Omental fat pad (tissue), 3 donors: ENCODE measurements at regions not wholly inside any gene's neighbourhood (a gene's known extent, or its start where the extent isn't known, plus 50 kb on each side); places are given as distances from the start of the nearest gene placed in this dataset.

ENCODE experiments used
- ATAC-seq: fragments of 150-250 bp; one replicate; pipeline ENCODE4 v1.9.1; 2016; ENCODE audit warnings: mild to moderate bottlenecking, moderate library complexity; ENCODE audit not compliant: low FRiP score
- DNase-seq: peaks from one replicate; pipeline ENCODE4 v3.0.0-alpha.2; 2019; ENCODE audit warnings: low spot score
- CTCF ChIP-seq, 3 donors: fragments of 450-650 bp; IDR thresholded peaks; one replicate each; pipeline ENCODE4 v1.5.1; 2016 to 2017; ENCODE audit warnings: antibody characterized with exemption in 3 of 3, mild to moderate bottlenecking in 3 of 3, moderate library complexity in 2 of 3

DNA sequence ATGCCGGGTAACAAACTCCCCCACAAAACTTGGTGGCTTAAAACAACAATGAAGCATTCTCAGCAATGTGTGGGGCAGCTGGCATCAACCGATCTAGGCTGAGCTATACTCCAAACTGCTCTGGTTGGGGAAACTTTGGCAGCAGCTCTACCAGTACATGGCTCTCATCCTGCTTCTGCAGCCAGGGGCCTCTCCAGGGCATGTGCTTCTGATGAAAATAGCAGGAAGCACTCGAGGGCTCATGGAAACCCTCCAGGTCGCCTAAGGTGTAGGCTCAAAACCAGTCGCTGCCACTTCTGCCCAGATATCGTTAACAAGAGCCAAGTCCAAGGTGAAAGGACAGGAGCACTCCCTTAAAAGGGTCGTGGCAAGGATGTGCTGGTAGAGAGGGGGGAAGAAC lies 134.1 kb downstream of the TEX36 start:
- TF ChIP-seq CTCF (IDR thresholded peaks at IDR 0.05): no peak
- DNase-seq: no peak
- ATAC-seq: no peak

- DNase-seq: no peak
- TF ChIP-seq CTCF (IDR thresholded peaks at IDR 0.05): no peak
- ATAC-seq: no peak
Measured at GRCh38 chr10:125548356-125548755, 134.6 kb downstream of the TEX36 start.

- DNase-seq (no peak), ATAC-seq (no peak)
- TF ChIP-seq CTCF (IDR thresholded peaks at IDR 0.05): no peak
Measured at GRCh38 chr10:125547010-125547650, 135.8 kb downstream of the TEX36 start.

- no peak for DNase-seq
- no peak for TF ChIP-seq CTCF (IDR thresholded peaks at IDR 0.05)
- no peak for ATAC-seq
Measured at GRCh38 chr10:125543796-125544195, 139.2 kb downstream of the TEX36 start.

DNA sequence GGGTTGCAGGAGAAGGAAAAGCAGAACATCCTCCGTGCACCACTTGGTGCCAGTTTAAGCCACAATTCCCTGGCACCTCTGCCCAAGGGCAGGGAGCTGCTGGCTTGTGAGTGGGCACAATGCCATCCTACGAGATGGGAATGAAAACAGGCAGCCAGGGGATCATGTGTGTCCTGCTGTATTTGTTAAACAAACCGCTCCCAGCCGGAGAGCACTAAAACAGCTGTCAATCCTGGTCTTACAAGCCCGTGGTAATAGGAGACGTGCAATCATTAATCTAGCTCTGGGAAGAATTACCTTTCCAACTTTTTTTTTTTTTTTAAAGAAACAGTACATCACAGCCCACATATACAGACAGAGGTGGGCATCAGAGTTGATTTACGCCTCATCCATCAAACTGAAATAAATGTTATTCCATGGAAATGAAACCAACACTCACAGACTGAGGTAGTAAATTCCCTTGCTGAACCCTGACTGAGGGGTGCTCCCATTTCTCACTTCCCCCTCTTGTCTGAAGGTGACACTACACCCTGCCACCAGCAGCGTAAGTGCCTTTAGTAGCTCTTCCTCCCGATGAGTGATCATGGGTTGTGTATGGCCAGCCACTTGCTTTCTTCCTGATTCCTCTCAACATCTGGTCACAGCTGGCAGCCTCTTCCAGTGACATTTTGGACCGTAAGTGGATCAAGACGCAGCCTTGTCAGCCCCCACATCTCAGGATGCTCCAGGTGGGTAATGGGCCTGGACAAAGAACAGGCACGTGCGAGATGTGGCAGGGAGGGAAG lies 143.8 kb downstream of the TEX36 start:
- DNase-seq (no peak), ATAC-seq (no peak)
- no peak for TF ChIP-seq CTCF (IDR thresholded peaks at IDR 0.05)

- ATAC-seq: no peak
- no peak for DNase-seq
- no peak for TF ChIP-seq CTCF (IDR thresholded peaks at IDR 0.05)
Measured at GRCh38 chr10:125536236-125536635, 146.7 kb downstream of the TEX36 start.

- no peak for ATAC-seq
- DNase-seq: no peak
Measured at GRCh38 chr10:125535559-125535958, 147.4 kb downstream of the TEX36 start.

More at GRCh38 chr10:125535559-125535958, 147.4 kb downstream of the TEX36 start:
- TF ChIP-seq CTCF (IDR thresholded peaks at IDR 0.05): no peak
